Adrenal gland (tissue), 9 donors: ENCODE measurements at regions not wholly inside any gene's neighbourhood (a gene's known extent, or its start where the extent isn't known, plus 50 kb on each side); places are given as distances from the start of the nearest gene placed in this dataset.
A peak's percentile ranks its signal among the peaks of the same experiment; 100 is the strongest.

Source experiments
- DNase-seq, 7 donors: peaks; one replicate each; pipeline ENCODE4 v3.0.0-alpha.2; 2019 to 2020
- H3K27ac ChIP-seq, 5 donors: fragments of 200-600 bp; sonication (generic) in 4 of 5; 1 replicate in 3 of 5; 2 replicates in 2 of 5; pipeline versions ENCODE4 v1.5.1 to v1.8.0; 2016 to 2020; ENCODE audit warnings: mild to moderate bottlenecking in 1 of 5
- H3K27me3 ChIP-seq: fragments of 200-600 bp; 2 replicates; pipeline ENCODE4 v1.8.0; 2021
- H3K36me3 ChIP-seq, 2 donors: fragments of 200-600 bp; replicated peaks in 1 of 2; 1 replicate in 1 of 2; 2 replicates in 1 of 2; pipeline versions ENCODE4 v1.5.1 to v1.8.0; 2018 to 2022
- H3K4me1 ChIP-seq, 2 donors: fragments of 200-600 bp; replicated peaks in 1 of 2; 1 replicate in 1 of 2; 2 replicates in 1 of 2; pipeline versions ENCODE4 v1.5.1 to v1.8.0; 2018 to 2021
- H3K4me3 ChIP-seq, 4 donors: fragments of 200-600 bp; sonication (generic) in 3 of 4; one replicate each; pipeline ENCODE4 v1.5.1; 2016 to 2018
- H3K9me3 ChIP-seq, 3 donors: fragments of 200-600 bp; sonication (generic) in 1 of 3; replicated peaks in 1 of 3; 1 replicate in 2 of 3; 2 replicates in 1 of 3; pipeline versions ENCODE4 v1.5.1 to v1.8.0; 2016 to 2021
- POLR2A ChIP-seq, 2 donors: fragments of 450-650 bp; IDR thresholded peaks; one replicate each; pipeline ENCODE4 v1.6.1; 2017; ENCODE audit warnings: antibody characterized with exemption in 2 of 2, mild to moderate bottlenecking in 2 of 2, moderate library complexity in 1 of 2
- WGBS, 4 donors: extraction: QIAGEN DNeasy Blood & Tissue Kit in 2 of 4; methylation state at CpG; one replicate each; pipeline versions ENCODE4 v1.1.5 to v1.1.7; 2013 to 2017; 5-methylcytosine and 5-hydroxymethylcytosine counted together
- intact Hi-C, 2 donors: fragments of 100-400 bp; cut with DNase I; formaldehyde crosslinking; loops; one replicate each; pipeline versions ENCODE4 v1.14.1 to v1.15.0; 2022 to 2023
- TF ChIP-seq, protein P1 (sequence below), 6 experiments: fragments of 450-650 bp in 4 of 6; fragments of 200-600 bp in 2 of 6; sonication (generic) in 1 of 6; IDR thresholded peaks; 1 replicate in 5 of 6; 2 replicates in 1 of 6; pipeline versions ENCODE4 v1.5.1 to v1.8.0; 2016 to 2021; ENCODE audit warnings: antibody characterized with exemption in 6 of 6, mild to moderate bottlenecking in 2 of 6, moderate library complexity in 1 of 6
- donor health status: healthy with polysubstance abuse.
- donor health status: Bipolar disorder and iron deficiency.
- donor health status: DM: yes; HTN: yes; CAD: no.
- donor health status: DM: no; HTN: no; CAD: no.
- donor health status: DM: no; HTN: no; CAD: no.

DNA sequence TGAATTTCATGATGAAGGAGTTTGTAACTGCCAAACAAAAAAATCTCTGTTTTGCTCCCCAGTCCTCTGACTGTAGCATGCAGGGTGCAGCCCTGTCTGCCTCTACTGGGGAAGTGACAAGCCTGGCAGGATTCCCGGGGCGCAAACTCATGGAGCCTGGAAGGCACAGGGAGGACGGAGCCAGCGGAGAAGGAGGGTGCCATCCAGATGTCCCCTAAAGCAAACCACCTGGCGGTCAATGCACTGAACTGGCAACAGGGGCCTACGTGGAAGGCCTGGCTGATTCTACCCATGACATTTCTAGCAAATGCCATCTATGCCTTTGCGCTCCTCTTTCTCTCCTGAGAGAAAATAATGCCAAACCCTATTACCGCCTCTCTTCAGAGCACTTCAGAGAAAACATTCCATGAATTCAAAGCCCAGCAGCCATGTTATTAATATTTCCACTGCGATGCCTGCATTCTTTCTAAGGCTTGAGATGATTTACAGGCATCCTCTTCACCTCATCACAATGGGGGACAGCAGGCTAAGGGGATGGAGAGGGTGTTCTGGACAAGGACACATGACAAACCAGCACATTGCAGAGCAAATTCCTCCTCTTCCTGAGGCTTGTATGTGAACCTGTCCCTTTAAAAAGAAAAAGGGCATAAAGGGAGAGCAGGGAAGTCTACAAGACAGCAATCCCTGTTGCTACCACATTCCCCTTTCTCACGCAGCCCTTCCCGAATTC, 329.3 kb upstream of the NOCT start:
- Histone ChIP-seq H3K9me3 (no peaks in the 10 kb centered on the region), H3K27ac (no peak overlapping the region), H3K27me3 (peaks cover 10% of the 10 kb centered on the region), H3K4me1 (no peaks in the 10 kb centered on the region), H3K4me3 (no peak overlapping the region), H3K36me3 (no peaks in the 10 kb centered on the region)
- intact Hi-C loops: loop anchor here in 1 of 2 donors (10.0 kb wide), 1 partner anchor 179 kb away; no protein-coding TSS in a partner anchor
- no peak for DNase-seq
- no peak for TF ChIP-seq POLR2A (IDR thresholded peaks at IDR 0.05)
- TF ChIP-seq, protein P1, sequence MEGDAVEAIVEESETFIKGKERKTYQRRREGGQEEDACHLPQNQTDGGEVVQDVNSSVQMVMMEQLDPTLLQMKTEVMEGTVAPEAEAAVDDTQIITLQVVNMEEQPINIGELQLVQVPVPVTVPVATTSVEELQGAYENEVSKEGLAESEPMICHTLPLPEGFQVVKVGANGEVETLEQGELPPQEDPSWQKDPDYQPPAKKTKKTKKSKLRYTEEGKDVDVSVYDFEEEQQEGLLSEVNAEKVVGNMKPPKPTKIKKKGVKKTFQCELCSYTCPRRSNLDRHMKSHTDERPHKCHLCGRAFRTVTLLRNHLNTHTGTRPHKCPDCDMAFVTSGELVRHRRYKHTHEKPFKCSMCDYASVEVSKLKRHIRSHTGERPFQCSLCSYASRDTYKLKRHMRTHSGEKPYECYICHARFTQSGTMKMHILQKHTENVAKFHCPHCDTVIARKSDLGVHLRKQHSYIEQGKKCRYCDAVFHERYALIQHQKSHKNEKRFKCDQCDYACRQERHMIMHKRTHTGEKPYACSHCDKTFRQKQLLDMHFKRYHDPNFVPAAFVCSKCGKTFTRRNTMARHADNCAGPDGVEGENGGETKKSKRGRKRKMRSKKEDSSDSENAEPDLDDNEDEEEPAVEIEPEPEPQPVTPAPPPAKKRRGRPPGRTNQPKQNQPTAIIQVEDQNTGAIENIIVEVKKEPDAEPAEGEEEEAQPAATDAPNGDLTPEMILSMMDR (IDR thresholded peaks at IDR 0.05): no peak
- WGBS, 4 donors: 80 to 88% (median 86%) methylated on average over 10 to 11 of the region's 11 CpGs

DNA sequence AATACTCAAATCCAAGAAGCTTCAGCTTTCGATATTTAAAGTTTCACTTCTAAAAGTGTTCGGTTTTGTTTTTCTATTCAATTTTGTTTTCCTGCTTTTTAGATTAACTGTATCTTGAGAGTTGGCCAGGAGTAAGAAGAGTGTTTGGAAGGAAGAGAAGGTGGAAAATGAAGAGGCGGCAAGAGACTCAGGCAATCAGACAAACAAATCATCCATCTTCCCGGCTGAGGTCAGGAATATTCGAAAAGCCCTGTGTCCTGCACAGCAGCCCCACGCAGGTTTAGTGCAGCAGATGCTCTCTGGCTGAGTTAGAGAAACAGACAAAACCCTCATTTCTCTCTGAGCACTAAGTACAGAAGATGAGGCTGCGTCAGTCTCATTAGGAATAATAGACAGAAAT, 330.3 kb upstream of the NOCT start:
- intact Hi-C loops: loop anchor here in 1 of 2 donors (10.0 kb wide), 1 partner anchor 179 kb away; no protein-coding TSS in a partner anchor

DNA sequence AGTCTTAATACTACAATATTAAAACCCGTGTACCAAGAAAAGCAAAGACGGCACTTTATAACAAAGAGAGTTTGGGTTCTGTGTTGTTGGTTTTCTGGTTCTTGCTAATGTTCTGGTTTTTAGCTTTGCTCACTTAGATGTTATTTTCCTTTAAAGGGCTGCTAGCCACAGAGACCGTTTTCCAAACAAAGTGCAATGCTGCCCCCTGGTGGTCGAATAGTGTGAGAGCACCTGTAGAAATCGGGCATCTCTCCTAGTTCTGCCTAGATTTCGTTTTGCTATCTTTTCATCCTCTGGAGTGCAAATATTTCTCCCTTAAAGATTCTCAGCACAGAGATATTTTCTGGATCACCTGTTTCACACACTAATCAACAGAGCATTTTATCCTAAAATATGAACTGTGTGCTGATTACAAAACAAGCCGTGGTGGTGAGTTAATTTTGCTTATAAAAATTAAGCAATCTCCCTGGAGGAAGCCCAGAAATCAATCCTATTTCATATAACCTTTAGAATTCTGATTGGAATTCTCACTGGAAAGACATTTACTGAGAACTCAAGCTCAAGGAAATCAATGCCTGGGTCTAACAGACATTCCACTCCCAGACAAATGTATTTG, 334.5 kb upstream of the NOCT start:
- no peaks in the 10 kb centered on the region for H3K36me3 ChIP-seq
- no peaks in the 10 kb centered on the region for H3K9me3 ChIP-seq
- no peaks in the 10 kb centered on the region for H3K4me1 ChIP-seq
- H3K27ac ChIP-seq: no peak overlapping the region
- H3K4me3 ChIP-seq: no peak overlapping the region
- peaks cover 12% of the 10 kb centered on the region for H3K27me3 ChIP-seq
- DNase-seq: peak; percentile 67 to 93 (median 82)
- no peak for TF ChIP-seq POLR2A (IDR thresholded peaks at IDR 0.05)
- TF ChIP-seq, protein P1 (IDR thresholded peaks at IDR 0.05): peak; percentile 75 to 98 (median 90)
- 8 to 12% (median 10%) methylated on average over 7 of the region's 7 CpGs for WGBS, 4 donors
- intact Hi-C loops: loop anchor here in 1 of 2 donors (5.0 to 10.0 kb wide), 2 partner anchors 184 to 644 kb away; no protein-coding TSS in a partner anchor

More for the DNA sequence above, 330.3 kb upstream of the NOCT start:
- H3K27me3 ChIP-seq: peaks cover 12% of the 10 kb centered on the region
- no peak for DNase-seq
- no peaks in the 10 kb centered on the region for H3K4me1 ChIP-seq
- 77 to 83% (median 80%) methylated on average over 7 of the region's 7 CpGs for WGBS, 4 donors
- no peak overlapping the region for H3K4me3 ChIP-seq
- TF ChIP-seq POLR2A (IDR thresholded peaks at IDR 0.05): no peak
- TF ChIP-seq, protein P1 (IDR thresholded peaks at IDR 0.05): no peak
- H3K9me3 ChIP-seq: no peaks in the 10 kb centered on the region
- no peak overlapping the region for H3K27ac ChIP-seq
- H3K36me3 ChIP-seq: no peaks in the 10 kb centered on the region

DNA sequence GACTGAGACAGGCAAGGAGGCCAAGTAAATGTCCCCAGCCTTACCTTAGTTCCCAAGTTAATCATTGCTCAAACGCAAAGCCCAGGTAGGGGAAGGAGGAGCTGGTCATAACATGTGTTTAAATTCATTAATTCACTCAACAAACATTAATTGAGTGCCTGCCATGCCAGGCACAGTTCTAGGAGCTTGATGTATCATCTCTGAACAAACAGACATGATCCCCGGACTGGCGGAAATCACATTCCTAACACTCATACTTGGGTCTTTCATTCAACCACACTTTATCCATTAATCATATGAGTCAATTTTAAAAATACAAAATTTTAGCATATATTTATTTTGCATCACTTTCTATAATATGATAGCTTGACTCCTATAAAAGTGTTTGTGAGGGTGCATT, 335.3 kb upstream of the NOCT start:
- Histone ChIP-seq H3K4me1 (no peaks in the 10 kb centered on the region), H3K4me3 (no peak overlapping the region), H3K9me3 (no peaks in the 10 kb centered on the region), H3K27me3 (peaks cover 12% of the 10 kb centered on the region), H3K36me3 (no peaks in the 10 kb centered on the region), H3K27ac (no peak overlapping the region)
- DNase-seq: no peak
- 83 to 90% (median 86%) methylated on average over 3 of the region's 3 CpGs for WGBS, 4 donors
- TF ChIP-seq, protein P1 (IDR thresholded peaks at IDR 0.05): no peak
- no peak for TF ChIP-seq POLR2A (IDR thresholded peaks at IDR 0.05)
- intact Hi-C loops: loop anchor here in 1 of 2 donors (5.0 to 10.0 kb wide), 2 partner anchors 185 to 643 kb away; no protein-coding TSS in a partner anchor
